Epithelial cell of proximal tubule (primary cell): ENCODE measurements at regions not wholly inside any gene's neighbourhood (a gene's known extent, or its start where the extent isn't known, plus 50 kb on each side); places are given as distances from the start of the nearest gene placed in this dataset.

Experiments
- DNase-seq: peaks from one replicate; pipeline ENCODE4 v3.0.0-alpha.2; 2011; ENCODE audit warnings: low read depth
- H3K4me3 ChIP-seq: 2 replicates; pipeline ENCODE4 v1.5.1; 2011; ENCODE audit warnings: low read depth, mild to moderate bottlenecking, low read length
- TF ChIP-seq, protein P1 (sequence below): conservative IDR thresholded peaks from 2 replicates; pipeline ENCODE4 v1.5.1; 2012; ENCODE audit warnings: low read depth, mild to moderate bottlenecking, low read length

DNA sequence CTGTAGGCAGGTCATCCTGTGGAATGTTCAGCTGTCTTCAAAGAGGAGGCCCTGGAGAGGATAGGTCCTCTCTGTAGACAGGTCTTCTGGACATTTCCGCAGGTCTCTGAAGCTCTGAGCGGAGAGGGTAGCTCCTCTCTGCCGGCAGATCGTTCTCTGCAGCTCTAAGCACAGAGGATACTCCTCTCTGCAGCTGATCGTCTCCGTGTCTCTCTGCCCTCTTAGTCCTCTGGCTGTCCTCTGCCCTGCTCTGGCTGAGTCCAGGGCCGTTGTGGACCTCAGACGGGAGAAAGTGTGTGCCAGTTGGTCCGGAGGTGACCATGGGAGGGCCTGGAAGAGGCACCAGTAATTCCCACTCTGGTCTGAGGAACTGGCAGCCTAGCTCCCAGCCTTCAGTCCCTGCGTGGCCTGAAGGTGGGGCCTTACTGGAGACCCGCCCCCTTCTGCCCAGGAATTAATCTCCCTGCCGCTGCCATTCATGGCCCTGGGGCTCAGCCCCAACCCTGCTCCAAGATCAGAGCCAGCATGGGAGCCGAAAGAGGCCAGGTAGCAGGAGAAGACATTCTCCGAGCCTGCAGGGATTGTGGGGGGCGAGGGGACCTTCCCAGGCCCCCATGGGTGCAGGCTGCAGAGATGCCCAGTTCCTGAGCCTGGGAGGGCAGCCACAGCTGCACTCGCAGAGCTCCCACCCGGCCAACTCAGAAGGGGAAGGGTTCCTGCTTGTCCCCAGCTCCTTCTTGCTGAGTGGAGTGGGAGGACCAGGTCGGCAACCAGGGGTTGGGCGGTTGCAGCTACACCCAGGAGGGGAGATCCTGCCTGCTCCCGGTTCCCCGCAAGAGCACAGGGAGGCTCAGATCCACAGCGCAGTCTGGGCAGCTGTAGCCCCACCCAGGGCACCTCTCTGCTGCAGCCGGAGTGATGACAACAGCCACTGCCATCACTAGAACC is 488.7 kb downstream of the RSL24D1 start:
- DNase-seq = no peak
- H3K4me3 ChIP-seq = no peak overlapping the region
- TF ChIP-seq, protein P1, sequence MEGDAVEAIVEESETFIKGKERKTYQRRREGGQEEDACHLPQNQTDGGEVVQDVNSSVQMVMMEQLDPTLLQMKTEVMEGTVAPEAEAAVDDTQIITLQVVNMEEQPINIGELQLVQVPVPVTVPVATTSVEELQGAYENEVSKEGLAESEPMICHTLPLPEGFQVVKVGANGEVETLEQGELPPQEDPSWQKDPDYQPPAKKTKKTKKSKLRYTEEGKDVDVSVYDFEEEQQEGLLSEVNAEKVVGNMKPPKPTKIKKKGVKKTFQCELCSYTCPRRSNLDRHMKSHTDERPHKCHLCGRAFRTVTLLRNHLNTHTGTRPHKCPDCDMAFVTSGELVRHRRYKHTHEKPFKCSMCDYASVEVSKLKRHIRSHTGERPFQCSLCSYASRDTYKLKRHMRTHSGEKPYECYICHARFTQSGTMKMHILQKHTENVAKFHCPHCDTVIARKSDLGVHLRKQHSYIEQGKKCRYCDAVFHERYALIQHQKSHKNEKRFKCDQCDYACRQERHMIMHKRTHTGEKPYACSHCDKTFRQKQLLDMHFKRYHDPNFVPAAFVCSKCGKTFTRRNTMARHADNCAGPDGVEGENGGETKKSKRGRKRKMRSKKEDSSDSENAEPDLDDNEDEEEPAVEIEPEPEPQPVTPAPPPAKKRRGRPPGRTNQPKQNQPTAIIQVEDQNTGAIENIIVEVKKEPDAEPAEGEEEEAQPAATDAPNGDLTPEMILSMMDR = no peak

DNA sequence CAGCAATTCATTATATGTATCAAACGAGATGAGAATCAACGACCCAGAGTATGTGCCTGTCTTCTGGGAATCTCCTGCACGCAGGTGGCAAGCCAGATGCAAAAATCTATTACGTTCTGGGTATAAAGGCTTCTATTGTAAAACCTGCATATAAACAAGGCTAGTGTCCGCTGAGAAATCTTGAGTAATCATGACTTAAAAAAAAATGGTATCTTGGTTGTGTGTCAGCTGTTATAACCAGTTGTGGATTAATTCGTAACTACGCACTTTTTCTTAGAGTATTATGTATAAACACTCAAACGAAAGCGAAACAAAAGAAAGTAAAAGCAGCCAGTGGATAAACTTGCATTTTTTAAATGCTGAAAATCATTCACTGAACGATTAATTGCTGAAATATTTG is 509.1 kb downstream of the RSL24D1 start:
- TF ChIP-seq, protein P1 = no peak
- peak overlapping the region; percentile 45 for H3K4me3 ChIP-seq
- DNase-seq = peak; percentile 9
